GM23338 (cell line): ENCODE measurements at regions not wholly inside any gene's neighbourhood (a gene's known extent, or its start where the extent isn't known, plus 50 kb on each side); places are given as distances from the start of the nearest gene placed in this dataset.
A peak's percentile ranks its signal among the peaks of the same experiment; 100 is the strongest.
"Not testable (repeated sequence)": the region's sequence is repeated elsewhere in the genome, so short reads cannot be mapped to it uniquely, and the experiment has no call there.

Experiments
- ATAC-seq: fragments of 200-7000 bp; cut with Tn5 transposase; 3 replicates; pipeline ENCODE4 v1.9.1; 2020
- DNase-seq: peaks from one replicate; pipeline ENCODE4 v3.0.0-alpha.2; 2015; ENCODE audit warnings: low spot score
- H2AFZ ChIP-seq: fragments of 200-600 bp; sonication (generic); 2 replicates; pipeline ENCODE4 v1.8.0; 2016; ENCODE audit warnings: antibody characterized with exemption, mild to moderate bottlenecking, moderate library complexity
- H3F3A ChIP-seq: fragments of 200-600 bp; sonication (generic); replicated peaks from 2 replicates; pipeline ENCODE4 v1.8.0; 2017; ENCODE audit warnings: antibody characterized with exemption, mixed run types, low read depth
- H3K27ac ChIP-seq: fragments of 200-600 bp; sonication (generic); 2 replicates; pipeline ENCODE4 v1.6.1; 2016; ENCODE audit warnings: low read depth
- H3K27me3 ChIP-seq: fragments of 200-600 bp; sonication (generic); 2 replicates; pipeline ENCODE4 v1.8.0; 2016; ENCODE audit warnings: mild to moderate bottlenecking, mixed run types, moderate library complexity; ENCODE audit not compliant: insufficient read depth
- H3K36me3 ChIP-seq: fragments of 200-600 bp; sonication (generic); 2 replicates; pipeline ENCODE4 v1.8.0; 2016; ENCODE audit warnings: mild to moderate bottlenecking; ENCODE audit not compliant: insufficient read depth
- H3K4me1 ChIP-seq: fragments of 200-600 bp; sonication (generic); 2 replicates; pipeline ENCODE4 v1.8.0; 2016; ENCODE audit warnings: mild to moderate bottlenecking, moderate library complexity; ENCODE audit not compliant: insufficient read depth
- H3K4me2 ChIP-seq: fragments of 200-600 bp; sonication (generic); 2 replicates; pipeline ENCODE4 v1.7.1; 2017; ENCODE audit warnings: mixed run types
- H3K4me3 ChIP-seq: fragments of 200-600 bp; sonication (generic); 2 replicates; pipeline ENCODE4 v1.6.1; 2016; ENCODE audit warnings: mixed run types
- H3K79me2 ChIP-seq: fragments of 200-600 bp; sonication (generic); replicated peaks from 2 replicates; pipeline ENCODE4 v1.8.0; 2017; ENCODE audit warnings: mild to moderate bottlenecking; ENCODE audit not compliant: insufficient read depth
- H3K9me2 ChIP-seq: fragments of 200-600 bp; sonication (generic); 2 replicates; pipeline ENCODE4 v1.8.0; 2017; ENCODE audit not compliant: insufficient read depth
- H4K20me1 ChIP-seq: fragments of 200-600 bp; sonication (generic); replicated peaks from 2 replicates; pipeline ENCODE4 v1.8.0; 2017; ENCODE audit warnings: mild to moderate bottlenecking; ENCODE audit not compliant: insufficient read depth
- H3K27ac Mint-ChIP-seq: 2 replicates; pipeline ENCODE4 v1.8.0; 2020; ENCODE audit warnings: inconsistent platforms, mild to moderate bottlenecking, moderate library complexity, mixed read lengths
- H3K27me3 Mint-ChIP-seq: 3 replicates; pipeline ENCODE4 v1.8.0; 2022; ENCODE audit warnings: low read depth, mild to moderate bottlenecking, moderate library complexity, mixed read lengths, inconsistent platforms; ENCODE audit not compliant: insufficient read depth, poor library complexity
- H3K36me3 Mint-ChIP-seq: 3 replicates; pipeline ENCODE4 v1.8.0; 2021; ENCODE audit warnings: low read depth, mild to moderate bottlenecking, inconsistent platforms, moderate library complexity, mixed read lengths
- H3K4me1 Mint-ChIP-seq: 3 replicates; pipeline ENCODE4 v1.8.0; 2020; ENCODE audit warnings: mild to moderate bottlenecking, inconsistent platforms, mixed read lengths
- H3K4me3 Mint-ChIP-seq: 3 replicates; pipeline ENCODE4 v1.8.0; 2021; ENCODE audit warnings: moderate library complexity, mild to moderate bottlenecking, inconsistent platforms, mixed read lengths
- H3K9me3 Mint-ChIP-seq: 3 replicates; pipeline ENCODE4 v1.8.0; 2020; ENCODE audit warnings: moderate library complexity, mild to moderate bottlenecking, inconsistent platforms, mixed read lengths
- CREB1 ChIP-seq: fragments of 250-450 bp; sonication (Bioruptor Pico); IDR thresholded peaks from 2 replicates; pipeline ENCODE4 v1.5.0; 2020; ENCODE audit warnings: low read depth, mild to moderate bottlenecking, moderate library complexity
- EZH2 ChIP-seq: fragments of 200-600 bp; sonication (generic); IDR thresholded peaks from one replicate; pipeline ENCODE4 v1.8.0; 2017; ENCODE audit warnings: antibody characterized with exemption, mild to moderate bottlenecking, low read depth; ENCODE audit not compliant: unreplicated experiment
- EZH2phosphoT487 ChIP-seq: fragments of 200-600 bp; sonication (generic); IDR thresholded peaks from one replicate; pipeline ENCODE4 v1.8.1; 2018; ENCODE audit warnings: antibody characterized with exemption; ENCODE audit not compliant: unreplicated experiment
- REST ChIP-seq: IDR thresholded peaks from one replicate; pipeline ENCODE4 v1.6.1; 2018; ENCODE audit warnings: antibody characterized with exemption; ENCODE audit not compliant: unreplicated experiment
- ZNF114 ChIP-seq: fragments of 250-450 bp; sonication (Bioruptor Pico); IDR thresholded peaks from 2 replicates; pipeline ENCODE4 v1.5.0; 2020; ENCODE audit warnings: mild to moderate bottlenecking, moderate library complexity
- ZNF331 ChIP-seq: fragments of 250-450 bp; sonication (Bioruptor Pico); IDR thresholded peaks from 2 replicates; pipeline ENCODE4 v1.5.0; 2020; ENCODE audit warnings: low read depth, mild to moderate bottlenecking, moderate library complexity
- TF ChIP-seq, protein P1 (sequence below): IDR thresholded peaks from 2 replicates; pipeline ENCODE4 v1.6.1; 2016; ENCODE audit warnings: antibody characterized with exemption

DNA sequence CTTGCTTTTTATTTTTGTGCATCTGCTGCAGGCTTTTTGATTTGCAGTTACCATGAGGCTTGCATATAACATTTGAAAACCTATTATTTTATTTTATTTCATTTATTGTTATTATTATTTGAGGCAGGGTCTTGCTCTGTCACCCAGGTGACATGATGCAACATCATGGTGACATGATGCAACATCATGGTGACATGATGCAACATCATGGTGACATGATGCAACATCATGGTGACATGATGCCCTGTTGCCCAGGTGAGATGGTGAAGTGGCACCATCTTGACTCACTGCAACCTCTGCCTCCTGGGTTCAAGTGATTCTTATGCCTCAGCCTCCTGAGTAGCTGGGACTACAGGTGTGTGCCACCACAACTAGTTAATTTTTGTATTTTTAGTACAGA lies 244.5 kb upstream of the CTBP2 start:
- Mint-ChIP-seq H3K36me3 (peaks cover 18% of the 10 kb centered on the region), H3K9me3 (peaks cover 21% of the 10 kb centered on the region)
- H3K9me2 ChIP-seq: peaks cover 11% of the 10 kb centered on the region
- H3K27ac ChIP-seq, ATAC-seq, DNase-seq, H4K20me1 ChIP-seq, H3K4me1 ChIP-seq, H3K27me3 Mint-ChIP-seq, H3K27me3 ChIP-seq, H3K27ac Mint-ChIP-seq, H3K4me2 ChIP-seq, H3K79me2 ChIP-seq, H2AFZ ChIP-seq, H3K4me3 ChIP-seq, H3K4me1 Mint-ChIP-seq, H3K36me3 ChIP-seq, H3K4me3 Mint-ChIP-seq, H3F3A ChIP-seq: not testable (repeated sequence)
- TF ChIP-seq CREB1: 0 out of 2 replicates have a peak, but pooled peaks have one; percentile 37

DNA sequence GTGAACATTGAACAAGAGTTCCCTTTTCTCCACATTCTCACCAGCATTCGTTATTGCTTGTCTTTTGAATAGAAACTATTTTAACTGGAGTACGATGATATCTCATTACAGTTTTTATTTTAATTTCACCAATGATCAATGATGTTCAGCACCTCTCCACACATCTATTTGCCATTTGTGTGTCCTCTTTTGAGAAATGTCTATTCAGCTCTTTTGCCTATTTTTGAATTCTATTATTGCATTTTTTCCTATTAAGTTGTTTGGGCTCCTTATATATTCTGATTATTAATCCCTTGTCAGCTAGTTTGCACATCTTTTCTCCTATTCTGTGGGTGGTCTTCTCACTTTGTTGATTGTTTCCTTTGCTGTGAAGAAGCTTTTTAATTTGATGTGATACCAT lies 241.1 kb upstream of the CTBP2 start:
- Mint-ChIP-seq H3K4me1 (no peaks in the 10 kb centered on the region), H3K27ac (no peak overlapping the region), H3K27me3 (no peaks in the 10 kb centered on the region), H3K9me3 (peaks cover 21% of the 10 kb centered on the region), H3K36me3 (peaks cover 18% of the 10 kb centered on the region), H3K4me3 (no peak overlapping the region)
- Histone ChIP-seq H3K4me3 (no peak overlapping the region), H3K27ac (no peak overlapping the region), H3F3A (no peaks in the 10 kb centered on the region), H2AFZ (no peak overlapping the region), H3K4me1 (no peaks in the 10 kb centered on the region), H3K79me2 (no peaks in the 10 kb centered on the region), H3K4me2 (no peak overlapping the region), H3K27me3 (no peaks in the 10 kb centered on the region), H3K36me3 (peaks cover 3% of the 10 kb centered on the region; the same call in 1 of the 2 replicates), H4K20me1 (no peaks in the 10 kb centered on the region), H3K9me2 (peaks cover 11% of the 10 kb centered on the region; the same call in 1 of the 2 replicates)
- DNase-seq: no peak
- ATAC-seq: no peak
- no peak for TF ChIP-seq EZH2
- TF ChIP-seq CREB1: no peak
- TF ChIP-seq, protein P1, sequence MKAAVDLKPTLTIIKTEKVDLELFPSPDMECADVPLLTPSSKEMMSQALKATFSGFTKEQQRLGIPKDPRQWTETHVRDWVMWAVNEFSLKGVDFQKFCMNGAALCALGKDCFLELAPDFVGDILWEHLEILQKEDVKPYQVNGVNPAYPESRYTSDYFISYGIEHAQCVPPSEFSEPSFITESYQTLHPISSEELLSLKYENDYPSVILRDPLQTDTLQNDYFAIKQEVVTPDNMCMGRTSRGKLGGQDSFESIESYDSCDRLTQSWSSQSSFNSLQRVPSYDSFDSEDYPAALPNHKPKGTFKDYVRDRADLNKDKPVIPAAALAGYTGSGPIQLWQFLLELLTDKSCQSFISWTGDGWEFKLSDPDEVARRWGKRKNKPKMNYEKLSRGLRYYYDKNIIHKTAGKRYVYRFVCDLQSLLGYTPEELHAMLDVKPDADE: no peak
- TF ChIP-seq ZNF331 (CRISPR knock-in tag): no peak
- TF ChIP-seq REST: no peak
- TF ChIP-seq ZNF114: no peak
- no peak for TF ChIP-seq EZH2phosphoT487
